ENCODE measurements at regions not wholly inside any gene's neighbourhood (a gene's known extent, or its start where the extent isn't known, plus 50 kb on each side); places are given as distances from the start of the nearest gene placed in this dataset.

GRCh38 chr19:28026636-28027035 is 1186.3 kb downstream of the UQCRFS1 start:
- no peak for DNase-seq (ENCODE audit: low read depth, low spot score)
- Histone ChIP-seq H3K36me3 (ENCODE audit: insufficient read depth, insufficient read length, low read length) (no peaks in the 10 kb centered on the region), H3K9me3 (ENCODE audit: insufficient read depth, low read length) (peaks cover 13% of the 10 kb centered on the region), H3K4me3 (ENCODE audit: insufficient read length, low read depth) (no peak overlapping the region), H3K4me1 (ENCODE audit: insufficient read depth, insufficient read length) (peaks cover 3% of the 10 kb centered on the region), H3K27me3 (ENCODE audit: insufficient read depth, insufficient read length) (no peaks in the 10 kb centered on the region), H3K9ac (ENCODE audit: insufficient read length, low read depth) (no peak overlapping the region)
- no peak for TF ChIP-seq ZNF274 (IDR thresholded peaks at IDR 0.05; ENCODE audit: low read depth, low read length)
- TF ChIP-seq YY1 (IDR thresholded peaks at IDR 0.05; ENCODE audit: insufficient read depth, insufficient read length) = no peak
- TF ChIP-seq SUZ12 (IDR thresholded peaks at IDR 0.05; ENCODE audit: extremely low read depth, insufficient read depth, insufficient read length) = no peak

GRCh38 chr19:28024920-28025319 is 1188.0 kb downstream of the UQCRFS1 start:
- no peaks in the 10 kb centered on the region for H3K27me3 ChIP-seq (ENCODE audit: insufficient read depth, insufficient read length)
- H3K36me3 ChIP-seq (ENCODE audit: insufficient read depth, insufficient read length, low read length) = no peaks in the 10 kb centered on the region
- peaks cover 10% of the 10 kb centered on the region for H3K4me1 ChIP-seq (ENCODE audit: insufficient read depth, insufficient read length)
- TF ChIP-seq YY1 (IDR thresholded peaks at IDR 0.05; ENCODE audit: insufficient read depth, insufficient read length) = no peak
- no peaks in the 10 kb centered on the region; the same call in 1 of the 2 replicates for H3K9me3 ChIP-seq (ENCODE audit: insufficient read depth, low read length)
- H3K4me3 ChIP-seq (ENCODE audit: insufficient read length, low read depth) = no peak overlapping the region
- no peak overlapping the region for H3K9ac ChIP-seq (ENCODE audit: insufficient read length, low read depth)
- no peak for DNase-seq (ENCODE audit: low read depth, low spot score)

GRCh38 chr19:28023064-28023463 is 1189.9 kb downstream of the UQCRFS1 start:
- H3K9me3 ChIP-seq (ENCODE audit: insufficient read depth, low read length) = no peaks in the 10 kb centered on the region
- H3K36me3 ChIP-seq (ENCODE audit: insufficient read depth, insufficient read length, low read length) = no peaks in the 10 kb centered on the region
- no peak overlapping the region for H3K9ac ChIP-seq (ENCODE audit: insufficient read length, low read depth)
- H3K4me3 ChIP-seq (ENCODE audit: insufficient read length, low read depth) = no peak overlapping the region
- H3K27me3 ChIP-seq (ENCODE audit: insufficient read depth, insufficient read length) = no peaks in the 10 kb centered on the region
- TF ChIP-seq SUZ12 (IDR thresholded peaks at IDR 0.05; ENCODE audit: extremely low read depth, insufficient read depth, insufficient read length) (no peak), ZNF274 (IDR thresholded peaks at IDR 0.05; ENCODE audit: low read depth, low read length) (no peak), YY1 (IDR thresholded peaks at IDR 0.05; ENCODE audit: insufficient read depth, insufficient read length) (no peak)
- no peak for DNase-seq (ENCODE audit: low read depth, low spot score)
- H3K4me1 ChIP-seq (ENCODE audit: insufficient read depth, insufficient read length) = peaks cover 10% of the 10 kb centered on the region

- Histone ChIP-seq H3K4me3 (ENCODE audit: insufficient read length, low read depth) (no peak overlapping the region), H3K36me3 (ENCODE audit: insufficient read depth, insufficient read length, low read length) (no peaks in the 10 kb centered on the region), H3K27me3 (ENCODE audit: insufficient read depth, insufficient read length) (no peaks in the 10 kb centered on the region), H3K4me1 (ENCODE audit: insufficient read depth, insufficient read length) (peaks cover 10% of the 10 kb centered on the region), H3K9ac (ENCODE audit: insufficient read length, low read depth) (no peak overlapping the region), H3K9me3 (ENCODE audit: insufficient read depth, low read length) (no peaks in the 10 kb centered on the region)
- TF ChIP-seq YY1 (IDR thresholded peaks at IDR 0.05; ENCODE audit: insufficient read depth, insufficient read length) = no peak
- TF ChIP-seq ZNF274 (IDR thresholded peaks at IDR 0.05; ENCODE audit: low read depth, low read length) = no peak
- no peak for TF ChIP-seq SUZ12 (IDR thresholded peaks at IDR 0.05; ENCODE audit: extremely low read depth, insufficient read depth, insufficient read length)
- no peak for DNase-seq (ENCODE audit: low read depth, low spot score)
Measured at GRCh38 chr19:28022506-28022905, 1190.4 kb downstream of the UQCRFS1 start.

GRCh38 chr19:28021259-28022185 is 1191.4 kb downstream of the UQCRFS1 start:
- Histone ChIP-seq H3K4me3 (ENCODE audit: insufficient read length, low read depth) (no peak overlapping the region), H3K9me3 (ENCODE audit: insufficient read depth, low read length) (no peaks in the 10 kb centered on the region), H3K27me3 (ENCODE audit: insufficient read depth, insufficient read length) (no peaks in the 10 kb centered on the region), H3K9ac (ENCODE audit: insufficient read length, low read depth) (no peak overlapping the region), H3K4me1 (ENCODE audit: insufficient read depth, insufficient read length) (peaks cover 10% of the 10 kb centered on the region), H3K36me3 (ENCODE audit: insufficient read depth, insufficient read length, low read length) (no peaks in the 10 kb centered on the region)
- DNase-seq (ENCODE audit: low read depth, low spot score) = no peak
- TF ChIP-seq SUZ12 (IDR thresholded peaks at IDR 0.05; ENCODE audit: extremely low read depth, insufficient read depth, insufficient read length) (no peak), ZNF274 (IDR thresholded peaks at IDR 0.05; ENCODE audit: low read depth, low read length) (no peak), YY1 (IDR thresholded peaks at IDR 0.05; ENCODE audit: insufficient read depth, insufficient read length) (no peak)

GRCh38 chr19:28020619-28021258 is 1192.2 kb downstream of the UQCRFS1 start:
- DNase-seq (ENCODE audit: low read depth, low spot score) = no peak
- H3K9me3 ChIP-seq (ENCODE audit: insufficient read depth, low read length) = no peaks in the 10 kb centered on the region
- H3K9ac ChIP-seq (ENCODE audit: insufficient read length, low read depth) = no peak overlapping the region
- H3K36me3 ChIP-seq (ENCODE audit: insufficient read depth, insufficient read length, low read length) = no peaks in the 10 kb centered on the region
- peaks cover 7% of the 10 kb centered on the region for H3K4me1 ChIP-seq (ENCODE audit: insufficient read depth, insufficient read length)
- no peaks in the 10 kb centered on the region for H3K27me3 ChIP-seq (ENCODE audit: insufficient read depth, insufficient read length)
- H3K4me3 ChIP-seq (ENCODE audit: insufficient read length, low read depth) = no peak overlapping the region
- TF ChIP-seq YY1 (IDR thresholded peaks at IDR 0.05; ENCODE audit: insufficient read depth, insufficient read length) (no peak), SUZ12 (IDR thresholded peaks at IDR 0.05; ENCODE audit: extremely low read depth, insufficient read depth, insufficient read length) (no peak), ZNF274 (IDR thresholded peaks at IDR 0.05; ENCODE audit: low read depth, low read length) (no peak)

- H3K9ac ChIP-seq (ENCODE audit: insufficient read length, low read depth) = no peak overlapping the region
Measured at GRCh38 chr19:28019901-28020300, 1193.0 kb downstream of the UQCRFS1 start.

More at GRCh38 chr19:28019901-28020300, 1193.0 kb downstream of the UQCRFS1 start:
- no peak for TF ChIP-seq YY1 (IDR thresholded peaks at IDR 0.05; ENCODE audit: insufficient read depth, insufficient read length)
- no peak for TF ChIP-seq ZNF274 (IDR thresholded peaks at IDR 0.05; ENCODE audit: low read depth, low read length)
- TF ChIP-seq SUZ12 (IDR thresholded peaks at IDR 0.05; ENCODE audit: extremely low read depth, insufficient read depth, insufficient read length) = no peak
- DNase-seq (ENCODE audit: low read depth, low spot score) = no peak
- Histone ChIP-seq H3K4me3 (ENCODE audit: insufficient read length, low read depth) (no peak overlapping the region), H3K27me3 (ENCODE audit: insufficient read depth, insufficient read length) (no peaks in the 10 kb centered on the region), H3K9me3 (ENCODE audit: insufficient read depth, low read length) (no peaks in the 10 kb centered on the region), H3K36me3 (ENCODE audit: insufficient read depth, insufficient read length, low read length) (no peaks in the 10 kb centered on the region), H3K4me1 (ENCODE audit: insufficient read depth, insufficient read length) (peaks cover 7% of the 10 kb centered on the region)

All from NT2/D1 (cell line).